GM13976 (cell line): ENCODE measurements at regions not wholly inside any gene's neighbourhood (a gene's known extent, or its start where the extent isn't known, plus 50 kb on each side); places are given as distances from the start of the nearest gene placed in this dataset.
A peak's percentile ranks its signal among the peaks of the same experiment; 100 is the strongest.

Source experiments
- DNase-seq: peaks from one replicate; pipeline ENCODE4 v3.0.0; 2012; ENCODE audit warnings: low spot score
- in situ Hi-C: fragments of 300-500 bp; cut with MboI; formaldehyde crosslinking; loops from one replicate; pipeline ENCODE4 v1.12.0; 2022; ENCODE audit warnings: low sequenced_read_pairs, mixed read lengths, inconsistent platforms; ENCODE audit not compliant: unreplicated experiment
- TF ChIP-seq, protein P1 (sequence below): IDR thresholded peaks from 2 replicates; pipeline ENCODE4 v1.5.1; 2012; ENCODE audit warnings: borderline replicate concordance, mild to moderate bottlenecking; ENCODE audit not compliant: insufficient read depth; ENCODE audit errors: extremely low read depth, missing control alignments, control extremely low read depth

DNA sequence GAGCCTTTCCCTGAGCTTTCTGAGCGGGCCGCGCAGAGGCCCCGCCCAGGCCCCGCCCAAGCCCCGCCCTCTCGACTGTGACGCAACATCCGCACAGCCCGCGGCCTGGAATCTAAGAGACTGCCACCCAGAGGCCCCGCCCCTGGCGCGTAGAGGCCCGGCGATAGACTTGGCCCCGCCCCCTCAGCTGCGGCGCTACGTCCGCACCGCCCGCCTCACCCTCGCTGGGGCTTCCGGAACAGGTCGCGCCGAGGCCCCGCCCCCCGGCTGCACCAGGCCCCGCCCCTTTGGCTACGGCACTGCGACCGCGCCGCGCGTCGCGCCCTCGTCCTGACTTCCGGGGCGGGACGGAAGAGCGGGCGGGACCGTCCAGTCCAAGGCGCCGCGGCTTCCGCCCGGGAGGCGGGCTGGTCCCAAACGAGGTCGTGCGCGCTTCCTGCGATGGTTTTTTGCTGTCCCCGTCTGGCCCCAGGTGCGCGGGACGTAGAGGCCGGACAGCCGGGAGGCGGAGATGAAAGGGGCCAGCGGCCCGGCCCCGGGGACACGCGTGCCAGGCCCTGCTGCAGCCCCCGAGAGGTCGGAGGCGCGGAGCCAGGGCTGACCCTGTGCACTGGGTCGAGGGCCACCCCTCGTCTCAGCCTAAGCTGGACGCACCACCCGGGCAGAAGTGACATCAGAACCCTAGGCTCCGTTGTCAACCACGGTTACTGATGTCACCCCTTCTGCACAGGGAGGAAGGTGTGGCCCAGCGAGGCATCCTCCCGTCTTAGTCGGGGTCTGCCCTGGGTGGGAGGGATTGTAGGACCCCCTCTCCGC lies 59.0 kb upstream of the WNT7B start:
- DNase-seq, result peak; percentile 100
- in situ Hi-C loops, result no loop called here

DNA sequence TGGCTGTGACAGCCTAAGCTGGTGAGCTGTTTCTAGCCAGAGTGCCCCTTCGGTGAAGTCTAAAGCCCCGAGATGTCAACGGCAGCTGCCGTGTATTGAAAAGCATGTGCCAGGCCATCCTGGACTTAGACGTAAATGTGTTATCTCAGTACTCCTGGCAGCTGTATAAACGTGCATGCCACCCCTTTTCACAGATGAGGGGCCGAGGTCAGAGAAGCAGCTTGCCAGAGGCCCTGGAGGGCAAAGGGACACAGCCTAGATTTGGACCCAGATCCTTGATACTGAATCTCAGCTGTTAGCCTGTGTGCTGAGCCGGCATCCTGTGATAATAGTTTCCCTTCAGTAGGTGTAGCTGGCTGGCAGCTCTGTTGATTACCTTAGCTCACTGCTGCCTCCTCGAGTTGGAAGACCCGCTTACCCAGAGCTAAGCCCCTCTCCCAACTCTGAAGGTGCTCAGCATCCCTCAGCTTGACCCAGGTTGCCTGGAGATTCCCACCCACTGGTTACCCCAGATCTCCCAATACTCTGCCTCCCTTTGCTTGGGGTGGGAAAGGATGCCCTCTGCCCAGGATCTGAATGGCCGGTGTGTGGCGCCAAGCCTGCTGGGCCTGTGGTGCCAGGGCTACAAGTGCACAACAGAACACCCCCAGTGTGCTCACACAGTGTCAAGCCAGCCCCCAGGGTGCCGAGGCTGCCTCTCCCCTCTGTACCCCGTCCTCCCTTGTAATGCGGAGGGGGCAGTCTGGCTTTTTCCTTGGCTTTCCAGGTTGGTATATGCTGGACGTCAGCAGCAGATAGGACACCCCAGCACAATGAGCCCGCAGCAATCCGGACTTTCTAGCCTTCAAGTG lies 59.8 kb upstream of the WNT7B start:
- in situ Hi-C loops, result no loop called here

More for the DNA sequence above, 59.0 kb upstream of the WNT7B start:
- TF ChIP-seq, protein P1, sequence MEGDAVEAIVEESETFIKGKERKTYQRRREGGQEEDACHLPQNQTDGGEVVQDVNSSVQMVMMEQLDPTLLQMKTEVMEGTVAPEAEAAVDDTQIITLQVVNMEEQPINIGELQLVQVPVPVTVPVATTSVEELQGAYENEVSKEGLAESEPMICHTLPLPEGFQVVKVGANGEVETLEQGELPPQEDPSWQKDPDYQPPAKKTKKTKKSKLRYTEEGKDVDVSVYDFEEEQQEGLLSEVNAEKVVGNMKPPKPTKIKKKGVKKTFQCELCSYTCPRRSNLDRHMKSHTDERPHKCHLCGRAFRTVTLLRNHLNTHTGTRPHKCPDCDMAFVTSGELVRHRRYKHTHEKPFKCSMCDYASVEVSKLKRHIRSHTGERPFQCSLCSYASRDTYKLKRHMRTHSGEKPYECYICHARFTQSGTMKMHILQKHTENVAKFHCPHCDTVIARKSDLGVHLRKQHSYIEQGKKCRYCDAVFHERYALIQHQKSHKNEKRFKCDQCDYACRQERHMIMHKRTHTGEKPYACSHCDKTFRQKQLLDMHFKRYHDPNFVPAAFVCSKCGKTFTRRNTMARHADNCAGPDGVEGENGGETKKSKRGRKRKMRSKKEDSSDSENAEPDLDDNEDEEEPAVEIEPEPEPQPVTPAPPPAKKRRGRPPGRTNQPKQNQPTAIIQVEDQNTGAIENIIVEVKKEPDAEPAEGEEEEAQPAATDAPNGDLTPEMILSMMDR, result no peak

DNA sequence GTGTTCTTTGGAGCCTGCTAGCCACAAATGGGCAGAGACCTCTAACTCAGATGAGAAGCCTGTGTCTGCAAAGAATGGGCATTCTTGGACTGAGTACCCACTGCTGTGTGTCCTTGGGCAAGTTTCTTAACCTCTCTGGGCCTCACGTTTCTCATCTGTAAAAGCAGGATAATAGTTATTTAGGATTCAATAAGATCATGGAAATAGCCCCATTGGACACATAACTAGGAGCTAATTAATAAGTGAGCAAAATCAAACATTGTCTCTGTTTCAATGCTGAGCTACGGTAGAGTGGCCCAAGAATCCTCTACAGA lies 61.2 kb upstream of the WNT7B start:
- no peak for DNase-seq
- in situ Hi-C loops, result no loop called here
- TF ChIP-seq, protein P1, result no peak

More for the DNA sequence above, 59.8 kb upstream of the WNT7B start:
- TF ChIP-seq, protein P1, result no peak
- no peak for DNase-seq

DNA sequence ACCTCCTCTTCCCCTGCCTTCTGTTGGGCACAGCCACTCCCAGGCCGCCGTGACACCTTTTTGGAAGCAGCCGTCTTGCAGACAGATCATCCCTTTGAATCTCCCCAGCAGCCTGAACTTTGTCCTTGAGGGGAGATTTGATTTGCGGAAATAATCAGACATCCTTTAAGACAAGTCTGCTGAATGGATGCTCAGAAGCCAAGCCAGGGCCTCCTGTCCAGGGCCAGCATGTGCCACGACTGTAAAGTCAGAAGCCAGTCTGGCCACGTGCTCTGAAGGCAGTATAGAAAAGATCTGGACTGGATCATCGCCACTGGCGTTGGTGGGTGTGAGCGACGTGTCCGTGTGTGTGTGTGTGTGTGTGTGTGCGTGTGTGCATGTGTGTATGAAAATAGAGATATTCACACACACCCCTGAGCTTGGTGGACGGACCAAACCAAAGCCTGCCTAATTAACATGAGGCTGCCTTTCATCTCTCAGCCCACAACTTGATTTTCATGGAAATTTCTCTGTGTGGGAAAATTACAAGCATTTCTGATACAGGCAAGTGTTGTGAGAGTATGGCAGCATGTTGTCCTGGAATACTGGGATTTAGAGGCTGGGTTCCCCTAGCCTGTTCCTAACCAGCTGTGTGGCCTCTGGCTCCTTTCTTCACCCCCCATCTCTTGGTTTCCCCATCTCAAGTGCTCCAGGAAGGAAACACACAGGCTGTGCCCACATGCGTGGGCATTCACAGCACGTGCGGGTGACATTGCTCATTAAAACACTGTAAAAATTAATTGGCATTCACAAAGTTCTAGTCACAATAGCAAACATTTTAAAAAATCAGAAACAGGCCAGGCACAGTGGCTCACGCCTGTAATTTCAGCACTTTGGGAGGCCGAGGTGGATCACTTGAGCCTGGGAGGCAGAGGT lies 61.8 kb upstream of the WNT7B start:
- TF ChIP-seq, protein P1, result no peak
- in situ Hi-C loops, result no loop called here
- DNase-seq, result no peak

DNA sequence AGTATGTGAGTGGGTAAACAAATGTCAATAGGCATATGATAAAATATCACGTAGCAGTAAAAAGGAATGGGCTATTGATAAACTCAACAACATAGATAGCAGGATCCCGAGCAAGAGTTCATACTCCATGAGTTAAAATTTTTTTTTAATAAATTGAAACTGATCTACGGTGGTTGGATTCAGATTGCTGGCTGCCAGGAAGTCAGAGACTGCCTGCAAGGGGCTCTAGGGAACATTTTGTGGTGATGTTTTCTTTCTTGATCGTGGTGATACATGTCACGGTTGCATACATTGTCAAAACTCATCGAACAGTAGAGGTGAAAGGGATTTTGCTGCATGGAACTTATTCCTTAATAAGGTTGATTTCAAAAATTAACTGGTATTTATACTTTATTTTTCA lies 62.6 kb upstream of the WNT7B start:
- in situ Hi-C loops, result no loop called here
- no peak for DNase-seq
- TF ChIP-seq, protein P1, result no peak
